ENCODE measurements at regions not wholly inside any gene's neighbourhood (a gene's known extent, or its start where the extent isn't known, plus 50 kb on each side); places are given as distances from the start of the nearest gene placed in this dataset.

- H3K14ac ChIP-seq (ENCODE audit: low read length in 2 of 2), result no peak overlapping the region
- H4K91ac ChIP-seq (ENCODE audit: low read length), result no peak overlapping the region
- H3K27me3 ChIP-seq (ENCODE audit: control insufficient read depth in 1 of 2, insufficient read depth in 1 of 2, low read length in 2 of 2), result no peaks in the 10 kb centered on the region
- H2AFZ ChIP-seq (ENCODE audit: low read depth, low read length), result no peak overlapping the region
- H2BK15ac ChIP-seq (ENCODE audit: low read depth, poor library complexity, severe bottlenecking), result no peak overlapping the region
- DNase-seq, result no peak
- peaks cover 3% of the 10 kb centered on the region for H3K4me1 ChIP-seq (ENCODE audit: control insufficient read depth, insufficient read depth, low read depth, low read length)
- no peak overlapping the region for H3K4me2 ChIP-seq (ENCODE audit: low read length, poor library complexity, severe bottlenecking)
- H3K36me3 ChIP-seq (ENCODE audit: control insufficient read depth in 1 of 2, insufficient read depth in 2 of 2, low read depth in 1 of 2, low read length in 2 of 2), result no peaks in the 10 kb centered on the region
- no peak overlapping the region for H2BK120ac ChIP-seq (ENCODE audit: low read depth, low read length)
- H2BK5ac ChIP-seq (ENCODE audit: low read depth, low read length, poor library complexity, severe bottlenecking), result no peak overlapping the region
- H2AK5ac ChIP-seq (ENCODE audit: low read length, severe bottlenecking), result no peak overlapping the region
- H3K4ac ChIP-seq (ENCODE audit: low read depth in 1 of 2, low read length in 2 of 2), result no peak overlapping the region
- H4K8ac ChIP-seq (ENCODE audit: low read length), result no peak overlapping the region
- WGBS, result 100% methylated on average over 1 of the region's 1 CpG
- no peak overlapping the region for H2BK12ac ChIP-seq (ENCODE audit: low read length in 2 of 2)
- H3K79me1 ChIP-seq (replicated peaks; ENCODE audit: low read length, poor library complexity, severe bottlenecking), result no peaks in the 10 kb centered on the region
- no peak overlapping the region for H3K9ac ChIP-seq (ENCODE audit: low read length)
- H3K27ac ChIP-seq (ENCODE audit: low read length, poor library complexity, severe bottlenecking), result no peak overlapping the region
- H3K9me3 ChIP-seq (ENCODE audit: control insufficient read depth, low read length), result peaks cover 8% of the 10 kb centered on the region
- no peak overlapping the region for H3K23ac ChIP-seq (ENCODE audit: low read length in 2 of 2)
- H3K4me3 ChIP-seq (ENCODE audit: insufficient read depth in 1 of 2, low read depth in 1 of 2, low read length in 2 of 2), result no peak overlapping the region
- H3K18ac ChIP-seq (ENCODE audit: low read depth in 1 of 2, low read length in 2 of 2), result no peak overlapping the region
These were observed 527.8 kb downstream of the RFPL4B start for GRCh38 chr6:112874881-112875280.

DNA sequence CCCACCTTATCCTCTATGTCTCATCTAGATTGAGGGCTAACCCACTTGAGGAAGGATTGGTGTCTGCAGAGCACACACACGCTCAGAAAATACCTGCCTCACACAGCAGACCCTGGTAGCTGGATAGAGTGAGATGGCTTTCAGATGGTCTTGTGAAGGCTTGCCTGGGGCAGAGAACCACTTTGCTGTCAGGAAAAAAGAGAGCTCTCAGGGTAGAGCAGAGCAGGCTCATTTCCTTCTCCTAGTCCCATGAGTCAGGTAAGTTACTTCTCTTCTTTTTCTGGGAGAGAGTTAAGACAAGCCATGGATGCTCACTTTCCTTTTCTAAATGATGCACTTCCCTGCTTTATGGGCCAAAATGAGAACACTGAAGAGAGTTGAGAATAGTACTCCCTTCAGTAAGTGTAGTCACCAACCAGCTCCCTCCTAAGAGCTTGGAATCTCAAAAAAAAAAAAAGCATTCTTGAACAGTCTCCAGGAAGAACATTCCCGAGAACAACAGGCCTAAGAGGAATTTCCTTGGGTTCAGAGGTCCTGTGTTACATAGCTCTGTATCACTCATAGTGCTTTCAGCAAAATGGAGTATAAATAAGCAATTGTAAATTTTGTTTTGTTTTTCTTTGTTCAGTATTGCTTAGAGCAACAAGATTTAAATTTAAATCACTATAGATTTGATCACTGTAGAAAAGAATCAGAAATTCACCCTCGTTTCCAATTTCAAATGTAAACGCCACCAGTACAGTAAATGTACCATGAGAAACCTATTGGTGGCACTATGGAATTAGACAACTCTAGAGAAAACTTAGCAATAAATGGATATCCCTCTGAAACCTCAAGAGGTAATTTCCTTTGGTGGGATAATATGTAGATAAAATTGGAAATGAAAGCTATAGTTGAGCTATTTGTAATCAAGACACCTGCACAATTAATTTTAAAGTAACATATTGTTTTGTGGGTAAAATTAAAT is 530.3 kb downstream of the RFPL4B start:
- Histone ChIP-seq H3K4me1 (ENCODE audit: control insufficient read depth, insufficient read depth, low read depth, low read length) (peaks cover 3% of the 10 kb centered on the region), H4K91ac (ENCODE audit: low read length) (peak overlapping the region; percentile 65), H3K4me3 (ENCODE audit: insufficient read depth in 1 of 2, low read depth in 1 of 2, low read length in 2 of 2) (no peak overlapping the region), H3K23ac (ENCODE audit: low read length in 2 of 2) (no peak overlapping the region), H3K9ac (ENCODE audit: low read length) (peak overlapping the region; percentile 12), H3K36me3 (ENCODE audit: control insufficient read depth in 1 of 2, insufficient read depth in 2 of 2, low read depth in 1 of 2, low read length in 2 of 2) (no peaks in the 10 kb centered on the region), H4K8ac (ENCODE audit: low read length) (peak overlapping the region; percentile 81), H2BK5ac (ENCODE audit: low read depth, low read length, poor library complexity, severe bottlenecking) (peak overlapping the region; percentile 84), H3K27ac (ENCODE audit: low read length, poor library complexity, severe bottlenecking) (peak overlapping the region; percentile 87), H3K9me3 (ENCODE audit: control insufficient read depth, low read length) (no peaks in the 10 kb centered on the region), H2BK12ac (ENCODE audit: low read length in 2 of 2) (peak overlapping the region; percentile 95 to 99), H3K4ac (ENCODE audit: low read depth in 1 of 2, low read length in 2 of 2) (peak overlapping the region; percentile 2 to 89), H2BK15ac (ENCODE audit: low read depth, poor library complexity, severe bottlenecking) (peak overlapping the region; percentile 44), H3K27me3 (ENCODE audit: control insufficient read depth in 1 of 2, insufficient read depth in 1 of 2, low read length in 2 of 2) (no peaks in the 10 kb centered on the region), H2AK5ac (ENCODE audit: low read length, severe bottlenecking) (peak overlapping the region; percentile 99), H2AFZ (ENCODE audit: low read depth, low read length) (no peak overlapping the region), H3K4me2 (ENCODE audit: low read length, poor library complexity, severe bottlenecking) (no peak overlapping the region), H3K18ac (ENCODE audit: low read depth in 1 of 2, low read length in 2 of 2) (peak overlapping the region; percentile 81 to 96), H2BK120ac (ENCODE audit: low read depth, low read length) (peak overlapping the region; percentile 94), H3K14ac (ENCODE audit: low read length in 2 of 2) (peak overlapping the region in 1 of 2 experiments; percentile 84), H3K79me1 (replicated peaks; ENCODE audit: low read length, poor library complexity, severe bottlenecking) (no peaks in the 10 kb centered on the region)
- 0% methylated on average over 1 of the region's 4 CpGs for WGBS
- peak; percentile 79 for DNase-seq

DNA sequence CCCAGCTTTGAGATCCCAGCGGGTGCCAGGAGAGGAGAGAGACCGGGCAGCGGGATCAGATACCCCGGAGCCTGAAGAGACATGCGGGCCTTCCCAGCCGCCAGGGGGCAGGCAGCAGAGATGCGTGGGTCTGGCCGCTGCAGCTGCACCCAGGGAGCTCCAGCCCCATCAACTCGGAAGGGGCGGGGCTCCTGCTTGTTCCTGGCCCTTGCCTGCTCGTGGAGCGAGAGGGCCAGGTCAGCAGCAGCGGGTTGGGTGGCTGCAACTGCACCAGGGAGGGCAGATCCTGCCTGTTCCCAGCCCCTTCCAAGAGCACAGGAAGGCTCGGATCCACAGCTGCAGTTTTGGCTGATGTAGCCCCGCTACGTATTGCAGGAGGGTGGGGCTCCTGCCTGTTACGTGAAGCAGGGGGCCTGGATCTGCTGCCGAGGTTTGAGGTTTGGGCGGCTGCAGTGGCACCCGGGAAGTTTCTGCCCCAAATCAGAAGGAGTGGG is 532.8 kb downstream of the RFPL4B start:
- 63% methylated on average over 20 of the region's 20 CpGs for WGBS
- DNase-seq, result peak; percentile 17

DNA sequence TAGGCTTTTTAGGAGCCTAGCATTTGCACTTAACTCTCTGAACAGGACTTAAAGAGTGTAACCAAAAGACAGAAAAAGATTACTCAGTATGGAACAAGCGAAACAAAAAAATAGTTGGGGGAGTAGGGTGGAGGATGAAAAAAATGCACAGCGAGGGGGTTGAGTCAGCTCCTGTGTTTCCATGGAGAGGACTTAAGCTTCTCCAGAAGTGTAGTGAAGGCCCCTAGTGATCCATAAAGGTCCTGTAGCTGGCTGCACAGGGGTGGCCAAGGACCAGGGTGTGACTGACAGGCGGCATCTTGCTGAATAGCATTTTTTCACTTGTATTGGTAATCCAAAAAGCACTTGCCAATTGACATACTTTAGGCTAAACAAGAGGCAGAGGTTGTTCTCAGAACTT is 533.9 kb downstream of the RFPL4B start:
- peak; percentile 46 for DNase-seq
- peaks cover 3% of the 10 kb centered on the region for H3K4me1 ChIP-seq (ENCODE audit: control insufficient read depth, insufficient read depth, low read depth, low read length)
- no peak overlapping the region for H3K23ac ChIP-seq (ENCODE audit: low read length in 2 of 2)
- no peak overlapping the region for H2BK5ac ChIP-seq (ENCODE audit: low read depth, low read length, poor library complexity, severe bottlenecking)
- peak overlapping the region; percentile 34 to 70 for H3K18ac ChIP-seq (ENCODE audit: low read depth in 1 of 2, low read length in 2 of 2)
- peak overlapping the region; percentile 62 for H2AK5ac ChIP-seq (ENCODE audit: low read length, severe bottlenecking)
- no peaks in the 10 kb centered on the region for H3K27me3 ChIP-seq (ENCODE audit: control insufficient read depth in 1 of 2, insufficient read depth in 1 of 2, low read length in 2 of 2)
- no peaks in the 10 kb centered on the region for H3K36me3 ChIP-seq (ENCODE audit: control insufficient read depth in 1 of 2, insufficient read depth in 2 of 2, low read depth in 1 of 2, low read length in 2 of 2)
- no peak overlapping the region for H2BK15ac ChIP-seq (ENCODE audit: low read depth, poor library complexity, severe bottlenecking)
- no peak overlapping the region for H3K4me3 ChIP-seq (ENCODE audit: insufficient read depth in 1 of 2, low read depth in 1 of 2, low read length in 2 of 2)
- no peak overlapping the region for H2BK120ac ChIP-seq (ENCODE audit: low read depth, low read length)
- no peak overlapping the region for H2AFZ ChIP-seq (ENCODE audit: low read depth, low read length)
- H3K14ac ChIP-seq (ENCODE audit: low read length in 2 of 2), result no peak overlapping the region
- peak overlapping the region; percentile 28 for H3K4me2 ChIP-seq (ENCODE audit: low read length, poor library complexity, severe bottlenecking)
- H4K91ac ChIP-seq (ENCODE audit: low read length), result no peak overlapping the region
- H3K79me1 ChIP-seq (replicated peaks; ENCODE audit: low read length, poor library complexity, severe bottlenecking), result no peaks in the 10 kb centered on the region
- WGBS, result 58% methylated on average over 2 of the region's 3 CpGs
- no peak overlapping the region for H2BK12ac ChIP-seq (ENCODE audit: low read length in 2 of 2)
- H4K8ac ChIP-seq (ENCODE audit: low read length), result peak overlapping the region; percentile 35
- H3K27ac ChIP-seq (ENCODE audit: low read length, poor library complexity, severe bottlenecking), result no peak overlapping the region
- peak overlapping the region in 1 of 2 experiments; percentile 43 for H3K4ac ChIP-seq (ENCODE audit: low read depth in 1 of 2, low read length in 2 of 2)
- no peaks in the 10 kb centered on the region for H3K9me3 ChIP-seq (ENCODE audit: control insufficient read depth, low read length)
- H3K9ac ChIP-seq (ENCODE audit: low read length), result peak overlapping the region; percentile 62

More for the DNA sequence above, 532.8 kb downstream of the RFPL4B start:
- Histone ChIP-seq H3K14ac (ENCODE audit: low read length in 2 of 2) (peak overlapping the region in 1 of 2 experiments; percentile 35), H3K4me2 (ENCODE audit: low read length, poor library complexity, severe bottlenecking) (no peak overlapping the region), H2AK5ac (ENCODE audit: low read length, severe bottlenecking) (no peak overlapping the region), H3K27me3 (ENCODE audit: control insufficient read depth in 1 of 2, insufficient read depth in 1 of 2, low read length in 2 of 2) (no peaks in the 10 kb centered on the region), H3K9me3 (ENCODE audit: control insufficient read depth, low read length) (no peaks in the 10 kb centered on the region), H3K9ac (ENCODE audit: low read length) (no peak overlapping the region), H3K79me1 (replicated peaks; ENCODE audit: low read length, poor library complexity, severe bottlenecking) (no peaks in the 10 kb centered on the region), H2BK15ac (ENCODE audit: low read depth, poor library complexity, severe bottlenecking) (peak overlapping the region; percentile 48), H3K4me1 (ENCODE audit: control insufficient read depth, insufficient read depth, low read depth, low read length) (peaks cover 3% of the 10 kb centered on the region), H2AFZ (ENCODE audit: low read depth, low read length) (no peak overlapping the region), H2BK12ac (ENCODE audit: low read length in 2 of 2) (peak overlapping the region; percentile 85 to 93), H3K27ac (ENCODE audit: low read length, poor library complexity, severe bottlenecking) (no peak overlapping the region), H3K18ac (ENCODE audit: low read depth in 1 of 2, low read length in 2 of 2) (peak overlapping the region; percentile 62 to 95), H4K91ac (ENCODE audit: low read length) (peak overlapping the region; percentile 86), H2BK5ac (ENCODE audit: low read depth, low read length, poor library complexity, severe bottlenecking) (no peak overlapping the region), H3K23ac (ENCODE audit: low read length in 2 of 2) (no peak overlapping the region), H4K8ac (ENCODE audit: low read length) (peak overlapping the region; percentile 91), H3K36me3 (ENCODE audit: control insufficient read depth in 1 of 2, insufficient read depth in 2 of 2, low read depth in 1 of 2, low read length in 2 of 2) (no peaks in the 10 kb centered on the region), H3K4ac (ENCODE audit: low read depth in 1 of 2, low read length in 2 of 2) (peak overlapping the region; percentile 60 to 75), H3K4me3 (ENCODE audit: insufficient read depth in 1 of 2, low read depth in 1 of 2, low read length in 2 of 2) (no peak overlapping the region), H2BK120ac (ENCODE audit: low read depth, low read length) (peak overlapping the region; percentile 79)

Data from mesenchymal stem cell (in vitro differentiated cells and primary cell).